Astrocyte (in vitro differentiated cells and primary cell): ENCODE measurements at regions not wholly inside any gene's neighbourhood (a gene's known extent, or its start where the extent isn't known, plus 50 kb on each side); places are given as distances from the start of the nearest gene placed in this dataset.

ENCODE experiments used
- CTCF ChIP-seq: IDR thresholded peaks from 2 replicates; pipeline ENCODE4 v1.5.1; 2011; ENCODE audit warnings: low read depth, mild to moderate bottlenecking, inconsistent platforms, low read length, moderate library complexity; ENCODE audit not compliant: insufficient read depth
- EZH2 ChIP-seq: IDR thresholded peaks from 2 replicates; pipeline ENCODE4 v1.6.1; 2012; ENCODE audit warnings: mild to moderate bottlenecking, low read length, inconsistent platforms; ENCODE audit not compliant: insufficient read depth

- TF ChIP-seq CTCF, result no peak
- no peak for TF ChIP-seq EZH2
Observed at GRCh38 chr4:162715401-162715800, 451.3 kb downstream of the NAF1 start.
